GM12873 (cell line): ENCODE measurements at regions not wholly inside any gene's neighbourhood (a gene's known extent, or its start where the extent isn't known, plus 50 kb on each side); places are given as distances from the start of the nearest gene placed in this dataset.

Experiments used
- TF ChIP-seq, protein P1 (sequence below): IDR thresholded peaks from 2 replicates; pipeline ENCODE4 v1.5.1; 2012; ENCODE audit warnings: low read depth, mild to moderate bottlenecking, moderate library complexity, low read length, control low read depth; ENCODE audit not compliant: insufficient read depth; ENCODE audit errors: missing control alignments

DNA sequence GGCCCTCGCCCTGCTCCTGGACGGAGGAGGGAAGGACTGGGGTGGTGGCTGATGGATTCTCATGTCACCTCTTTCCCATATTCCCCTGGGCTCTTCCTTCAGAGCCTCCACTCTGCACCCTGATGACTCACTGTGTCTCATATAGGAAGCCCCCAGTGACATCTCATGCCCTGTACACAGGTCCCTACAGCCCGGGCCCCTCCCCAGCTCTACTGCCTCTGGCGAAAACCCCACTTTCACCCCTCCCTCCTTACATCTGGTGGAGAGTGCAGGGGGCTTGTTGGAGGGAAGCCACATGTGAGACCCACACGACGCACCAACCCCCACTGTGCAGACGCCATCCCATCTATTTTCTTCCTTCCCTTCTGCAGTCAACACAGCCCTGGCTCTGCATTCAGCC, 72.8 kb upstream of the ZNF479 start:
- TF ChIP-seq, protein P1, sequence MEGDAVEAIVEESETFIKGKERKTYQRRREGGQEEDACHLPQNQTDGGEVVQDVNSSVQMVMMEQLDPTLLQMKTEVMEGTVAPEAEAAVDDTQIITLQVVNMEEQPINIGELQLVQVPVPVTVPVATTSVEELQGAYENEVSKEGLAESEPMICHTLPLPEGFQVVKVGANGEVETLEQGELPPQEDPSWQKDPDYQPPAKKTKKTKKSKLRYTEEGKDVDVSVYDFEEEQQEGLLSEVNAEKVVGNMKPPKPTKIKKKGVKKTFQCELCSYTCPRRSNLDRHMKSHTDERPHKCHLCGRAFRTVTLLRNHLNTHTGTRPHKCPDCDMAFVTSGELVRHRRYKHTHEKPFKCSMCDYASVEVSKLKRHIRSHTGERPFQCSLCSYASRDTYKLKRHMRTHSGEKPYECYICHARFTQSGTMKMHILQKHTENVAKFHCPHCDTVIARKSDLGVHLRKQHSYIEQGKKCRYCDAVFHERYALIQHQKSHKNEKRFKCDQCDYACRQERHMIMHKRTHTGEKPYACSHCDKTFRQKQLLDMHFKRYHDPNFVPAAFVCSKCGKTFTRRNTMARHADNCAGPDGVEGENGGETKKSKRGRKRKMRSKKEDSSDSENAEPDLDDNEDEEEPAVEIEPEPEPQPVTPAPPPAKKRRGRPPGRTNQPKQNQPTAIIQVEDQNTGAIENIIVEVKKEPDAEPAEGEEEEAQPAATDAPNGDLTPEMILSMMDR: no peak

DNA sequence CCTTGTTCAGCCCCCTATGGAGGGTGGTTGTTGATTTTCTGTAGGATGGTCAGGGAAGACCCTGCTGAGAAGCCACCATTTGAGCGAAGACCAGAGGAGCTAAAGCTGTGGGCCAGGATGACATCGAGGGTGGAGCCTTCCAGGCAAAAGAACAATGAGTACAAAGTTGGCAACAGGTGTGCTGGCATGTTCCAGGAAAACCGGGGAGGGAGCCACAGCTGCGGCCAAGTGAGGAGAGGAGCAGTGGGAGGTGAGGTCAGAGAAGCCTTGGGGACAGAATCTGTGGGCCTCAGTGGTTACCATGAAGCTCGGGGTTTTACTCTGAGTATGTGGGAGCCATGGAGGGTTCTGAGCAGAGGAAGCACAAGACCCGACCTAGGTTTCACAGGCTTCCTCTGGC, 75.6 kb upstream of the ZNF479 start:
- TF ChIP-seq, protein P1: no peak

DNA sequence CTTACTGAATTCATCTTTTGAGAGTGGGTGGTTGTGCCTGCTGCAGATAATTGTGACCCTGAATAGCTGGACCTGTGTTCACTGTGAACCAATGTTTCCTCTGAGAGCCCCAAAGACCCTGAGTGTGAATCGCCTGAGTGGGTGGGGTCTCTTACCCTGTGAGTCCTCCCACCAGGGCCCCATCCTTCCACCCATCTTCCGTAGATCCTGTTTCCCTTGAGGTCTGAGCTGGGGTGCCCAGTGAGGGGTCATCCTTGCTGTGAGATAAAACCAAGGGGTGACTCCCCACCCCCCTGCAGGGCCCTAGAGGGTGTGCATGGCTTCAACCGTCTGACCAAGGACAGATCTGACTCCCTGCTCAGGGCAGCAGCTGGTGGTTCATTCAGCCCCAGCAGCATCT, 78.0 kb upstream of the ZNF479 start:
- TF ChIP-seq, protein P1: no peak

DNA sequence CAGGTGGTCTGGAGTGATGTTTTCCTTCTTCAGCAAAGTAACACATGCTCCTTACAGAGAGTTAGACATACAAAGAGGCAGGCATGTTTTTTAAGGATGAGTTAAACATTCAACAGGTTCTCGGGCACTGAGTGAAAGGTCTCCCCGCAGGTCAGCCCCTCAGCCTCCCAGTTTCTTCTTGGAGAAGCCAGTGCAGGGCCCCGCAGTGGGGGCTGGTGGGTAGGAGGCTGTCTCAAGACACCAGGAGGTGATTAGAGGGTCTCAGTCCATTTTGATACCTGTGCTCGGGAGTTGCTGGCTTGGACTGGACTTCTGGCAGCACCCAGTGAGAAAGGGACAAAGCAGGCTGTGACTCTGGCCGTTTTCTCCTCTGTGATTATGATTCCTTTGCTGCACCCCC, 78.6 kb upstream of the ZNF479 start:
- TF ChIP-seq, protein P1: no peak

DNA sequence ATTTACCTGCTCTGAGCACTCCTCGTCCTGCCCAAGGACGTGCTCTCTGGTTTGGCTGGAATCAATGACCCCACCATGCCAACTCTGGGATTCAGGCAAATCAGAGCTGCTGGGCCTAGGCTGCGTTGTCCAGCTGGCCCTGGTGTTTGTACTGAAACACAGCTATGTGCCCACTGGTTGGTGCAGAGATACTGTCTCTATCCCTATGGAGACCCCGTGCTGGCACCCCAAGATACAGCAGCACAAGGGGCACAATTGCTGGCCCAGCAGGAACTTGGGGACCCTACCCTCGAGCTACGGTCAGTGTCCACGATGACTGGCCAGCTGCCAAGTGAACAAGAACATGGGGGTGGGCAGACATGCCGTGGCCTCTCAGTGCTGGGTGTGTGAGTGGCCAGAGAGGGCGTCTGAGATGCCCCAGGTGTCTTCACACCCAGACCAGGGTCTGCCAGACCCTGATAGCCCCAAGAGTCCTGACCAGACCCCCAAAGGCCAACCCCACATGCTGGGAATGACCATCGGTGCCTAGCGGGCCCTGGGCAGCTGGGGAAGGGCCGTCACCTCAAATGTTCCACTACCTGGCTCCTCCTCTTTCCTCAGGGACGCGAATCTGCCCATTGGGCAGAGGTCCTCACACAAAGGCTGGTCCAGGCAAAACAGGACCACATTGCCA, 79.3 kb upstream of the ZNF479 start:
- TF ChIP-seq, protein P1: no peak

DNA sequence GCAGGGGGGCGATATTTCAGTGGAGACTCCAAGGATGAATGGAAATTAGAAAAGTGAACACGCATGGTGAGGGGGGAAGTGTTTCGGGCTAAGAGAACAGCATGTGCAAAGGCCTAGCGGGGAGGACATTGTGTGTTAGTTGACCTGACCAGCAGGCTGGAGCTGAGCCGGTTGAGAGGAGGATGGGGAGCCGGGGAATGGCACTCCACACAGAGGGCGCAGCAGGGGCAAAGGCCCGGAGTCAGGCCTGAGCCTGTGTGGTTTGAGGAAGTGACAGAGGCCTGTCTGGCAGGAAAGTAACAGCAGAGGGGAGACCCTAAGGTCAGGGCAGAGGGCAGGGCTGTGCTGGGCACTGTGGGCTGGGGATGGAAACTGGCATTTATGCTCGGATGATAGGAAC, 83.2 kb upstream of the ZNF479 start:
- TF ChIP-seq, protein P1: no peak

DNA sequence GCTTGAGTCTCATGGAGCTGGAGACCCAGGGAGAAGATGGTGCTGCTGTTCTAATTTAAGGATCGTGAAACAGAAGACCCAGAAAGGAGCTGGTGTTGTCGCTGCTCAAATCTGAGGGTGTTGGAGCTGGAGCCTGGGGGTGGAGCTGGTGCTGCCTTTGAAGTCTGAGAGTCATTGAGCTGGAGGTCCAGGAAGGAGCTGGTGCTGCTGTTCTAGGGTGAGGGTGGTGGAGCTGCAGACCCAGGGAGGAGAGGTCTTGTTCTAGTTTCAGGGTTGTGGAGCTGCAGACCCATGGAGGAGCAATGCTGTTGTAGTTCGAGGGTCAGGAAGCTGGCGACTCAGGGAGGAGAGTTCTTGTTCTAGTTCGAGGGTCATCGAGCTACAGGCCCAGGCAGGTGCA, 84.1 kb upstream of the ZNF479 start:
- TF ChIP-seq, protein P1: no peak

DNA sequence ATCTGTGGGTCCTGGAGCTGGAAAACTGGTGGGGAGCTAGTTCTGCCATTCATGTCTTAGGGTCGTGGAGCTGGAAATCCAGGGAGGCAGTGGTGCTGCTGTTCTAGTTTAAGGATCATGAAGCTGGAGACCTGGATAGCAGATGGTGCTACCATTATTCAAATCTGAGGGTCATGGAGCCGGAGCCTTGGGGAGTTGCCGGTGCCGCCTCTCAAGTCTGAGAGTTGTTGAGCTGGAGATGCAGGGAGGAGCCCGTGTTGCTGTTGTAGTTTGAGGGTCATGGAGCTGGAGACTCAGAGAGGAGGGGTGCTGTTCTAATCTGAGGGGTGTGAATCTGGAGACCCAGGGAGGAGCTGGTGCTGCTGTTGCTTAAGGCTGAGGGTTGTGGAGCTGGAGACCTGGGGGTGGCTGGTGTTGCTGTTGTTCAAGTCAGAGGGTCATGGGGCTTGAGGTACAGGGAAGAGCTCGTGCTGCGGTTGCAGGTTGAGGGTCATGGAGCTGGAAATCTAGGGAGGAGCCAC, 86.0 kb upstream of the ZNF479 start:
- TF ChIP-seq, protein P1: no peak
